Neural cell (in vitro differentiated cells): ENCODE measurements at regions not wholly inside any gene's neighbourhood (a gene's known extent, or its start where the extent isn't known, plus 50 kb on each side); places are given as distances from the start of the nearest gene placed in this dataset.

Source experiments
- EP300 ChIP-seq: fragments of 450-650 bp; conservative IDR thresholded peaks from 2 replicates; pipeline ENCODE4 v1.6.1; 2014; ENCODE audit warnings: antibody characterized with exemption, mild to moderate bottlenecking, moderate library complexity; ENCODE audit not compliant: poor library complexity, severe bottlenecking
- EZH2 ChIP-seq: fragments of 200-600, 300-800 bp; shearing (Covaris generic), sonication (generic); IDR thresholded peaks from 2 replicates; pipeline ENCODE4 v1.6.1; 2014; ENCODE audit warnings: antibody characterized with exemption, low read length, borderline replicate concordance, mild to moderate bottlenecking; ENCODE audit not compliant: insufficient read depth, poor library complexity, severe bottlenecking
- MXI1 ChIP-seq: fragments of 450-650 bp; conservative IDR thresholded peaks from 2 replicates; pipeline ENCODE4 v1.6.1; 2014; ENCODE audit warnings: antibody characterized with exemption, mild to moderate bottlenecking; ENCODE audit not compliant: poor library complexity, severe bottlenecking
- POLR2AphosphoS5 ChIP-seq: IDR thresholded peaks from 2 replicates; pipeline ENCODE4 v1.6.1; 2012
- RAD21 ChIP-seq: fragments of 450-650 bp; conservative IDR thresholded peaks from 2 replicates; pipeline ENCODE4 v1.6.1; 2014; ENCODE audit warnings: antibody characterized with exemption, mild to moderate bottlenecking, moderate library complexity
- SMC3 ChIP-seq: fragments of 450-650 bp; conservative IDR thresholded peaks from 2 replicates; pipeline ENCODE4 v1.6.1; 2014; ENCODE audit warnings: antibody characterized with exemption, mild to moderate bottlenecking, moderate library complexity; ENCODE audit not compliant: poor library complexity
- TAF1 ChIP-seq: IDR thresholded peaks from 2 replicates; pipeline ENCODE4 v1.6.1; 2012; ENCODE audit warnings: low read depth
- TF ChIP-seq, protein P1 (sequence below): fragments of 450-650 bp; IDR thresholded peaks from 2 replicates; pipeline ENCODE4 v1.5.1; 2014; ENCODE audit warnings: antibody characterized with exemption, mild to moderate bottlenecking, moderate library complexity; ENCODE audit not compliant: poor library complexity, severe bottlenecking
- TF ChIP-seq, protein P2 (sequence below): IDR thresholded peaks from 2 replicates; pipeline ENCODE4 v1.6.1; 2012; ENCODE audit warnings: borderline replicate concordance

DNA sequence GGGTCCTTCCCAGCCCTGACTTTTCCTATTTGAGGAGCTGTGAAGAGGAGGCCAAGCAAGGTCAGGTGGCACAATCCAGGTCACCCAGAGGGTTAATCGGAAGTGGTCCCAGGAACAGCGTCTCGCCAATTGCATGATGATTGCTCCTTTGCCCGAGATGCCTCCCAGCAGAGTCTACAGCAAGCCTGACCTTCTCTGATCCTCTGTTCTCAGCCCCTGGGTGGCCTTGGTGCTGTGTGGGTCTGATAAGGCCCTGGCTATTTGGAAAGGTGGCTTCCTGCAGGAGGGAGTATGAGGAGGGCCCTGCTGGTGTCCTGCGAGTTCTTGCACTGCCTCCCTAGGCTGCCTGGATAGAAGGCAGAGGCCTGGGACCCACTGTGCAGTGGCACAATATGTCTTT, 116.2 kb downstream of the FOXD2 start:
- TF ChIP-seq TAF1 (no peak), POLR2AphosphoS5 (no peak), MXI1 (no peak), RAD21 (no peak), EZH2 (no peak), EP300 (no peak), SMC3 (no peak)
- TF ChIP-seq, protein P1, sequence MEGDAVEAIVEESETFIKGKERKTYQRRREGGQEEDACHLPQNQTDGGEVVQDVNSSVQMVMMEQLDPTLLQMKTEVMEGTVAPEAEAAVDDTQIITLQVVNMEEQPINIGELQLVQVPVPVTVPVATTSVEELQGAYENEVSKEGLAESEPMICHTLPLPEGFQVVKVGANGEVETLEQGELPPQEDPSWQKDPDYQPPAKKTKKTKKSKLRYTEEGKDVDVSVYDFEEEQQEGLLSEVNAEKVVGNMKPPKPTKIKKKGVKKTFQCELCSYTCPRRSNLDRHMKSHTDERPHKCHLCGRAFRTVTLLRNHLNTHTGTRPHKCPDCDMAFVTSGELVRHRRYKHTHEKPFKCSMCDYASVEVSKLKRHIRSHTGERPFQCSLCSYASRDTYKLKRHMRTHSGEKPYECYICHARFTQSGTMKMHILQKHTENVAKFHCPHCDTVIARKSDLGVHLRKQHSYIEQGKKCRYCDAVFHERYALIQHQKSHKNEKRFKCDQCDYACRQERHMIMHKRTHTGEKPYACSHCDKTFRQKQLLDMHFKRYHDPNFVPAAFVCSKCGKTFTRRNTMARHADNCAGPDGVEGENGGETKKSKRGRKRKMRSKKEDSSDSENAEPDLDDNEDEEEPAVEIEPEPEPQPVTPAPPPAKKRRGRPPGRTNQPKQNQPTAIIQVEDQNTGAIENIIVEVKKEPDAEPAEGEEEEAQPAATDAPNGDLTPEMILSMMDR, result no peak
- TF ChIP-seq, protein P2, sequence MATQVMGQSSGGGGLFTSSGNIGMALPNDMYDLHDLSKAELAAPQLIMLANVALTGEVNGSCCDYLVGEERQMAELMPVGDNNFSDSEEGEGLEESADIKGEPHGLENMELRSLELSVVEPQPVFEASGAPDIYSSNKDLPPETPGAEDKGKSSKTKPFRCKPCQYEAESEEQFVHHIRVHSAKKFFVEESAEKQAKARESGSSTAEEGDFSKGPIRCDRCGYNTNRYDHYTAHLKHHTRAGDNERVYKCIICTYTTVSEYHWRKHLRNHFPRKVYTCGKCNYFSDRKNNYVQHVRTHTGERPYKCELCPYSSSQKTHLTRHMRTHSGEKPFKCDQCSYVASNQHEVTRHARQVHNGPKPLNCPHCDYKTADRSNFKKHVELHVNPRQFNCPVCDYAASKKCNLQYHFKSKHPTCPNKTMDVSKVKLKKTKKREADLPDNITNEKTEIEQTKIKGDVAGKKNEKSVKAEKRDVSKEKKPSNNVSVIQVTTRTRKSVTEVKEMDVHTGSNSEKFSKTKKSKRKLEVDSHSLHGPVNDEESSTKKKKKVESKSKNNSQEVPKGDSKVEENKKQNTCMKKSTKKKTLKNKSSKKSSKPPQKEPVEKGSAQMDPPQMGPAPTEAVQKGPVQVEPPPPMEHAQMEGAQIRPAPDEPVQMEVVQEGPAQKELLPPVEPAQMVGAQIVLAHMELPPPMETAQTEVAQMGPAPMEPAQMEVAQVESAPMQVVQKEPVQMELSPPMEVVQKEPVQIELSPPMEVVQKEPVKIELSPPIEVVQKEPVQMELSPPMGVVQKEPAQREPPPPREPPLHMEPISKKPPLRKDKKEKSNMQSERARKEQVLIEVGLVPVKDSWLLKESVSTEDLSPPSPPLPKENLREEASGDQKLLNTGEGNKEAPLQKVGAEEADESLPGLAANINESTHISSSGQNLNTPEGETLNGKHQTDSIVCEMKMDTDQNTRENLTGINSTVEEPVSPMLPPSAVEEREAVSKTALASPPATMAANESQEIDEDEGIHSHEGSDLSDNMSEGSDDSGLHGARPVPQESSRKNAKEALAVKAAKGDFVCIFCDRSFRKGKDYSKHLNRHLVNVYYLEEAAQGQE, result no peak
